Ecto neural progenitor cell (in vitro differentiated cells): ENCODE measurements at regions not wholly inside any gene's neighbourhood (a gene's known extent, or its start where the extent isn't known, plus 50 kb on each side); places are given as distances from the start of the nearest gene placed in this dataset.

Source experiments
- DNase-seq: peaks from one replicate; pipeline ENCODE4 v3.0.0-alpha.2; 2018; ENCODE audit warnings: low spot score

DNA sequence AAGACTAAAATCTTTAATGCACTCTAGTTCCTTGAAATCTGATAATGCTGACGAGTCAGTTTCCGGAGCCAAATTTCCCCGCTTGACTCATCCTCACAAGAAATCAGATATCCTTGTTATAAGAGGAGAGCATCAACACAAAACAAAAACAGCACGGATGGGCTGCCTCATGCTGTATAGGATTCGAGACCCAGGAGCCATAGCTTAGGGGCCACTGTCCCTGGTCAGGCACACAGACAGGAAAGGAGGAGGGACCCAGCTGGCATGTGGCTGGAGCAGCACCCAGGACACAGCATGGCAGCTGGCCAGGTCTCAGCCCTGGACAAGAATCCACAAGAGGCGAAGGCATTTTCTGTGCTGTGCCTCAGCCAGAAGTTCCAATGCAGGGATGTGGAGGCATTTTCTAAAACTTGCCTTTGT is 110.2 kb upstream of the SPATA13 start:
- DNase-seq, result no peak

DNA sequence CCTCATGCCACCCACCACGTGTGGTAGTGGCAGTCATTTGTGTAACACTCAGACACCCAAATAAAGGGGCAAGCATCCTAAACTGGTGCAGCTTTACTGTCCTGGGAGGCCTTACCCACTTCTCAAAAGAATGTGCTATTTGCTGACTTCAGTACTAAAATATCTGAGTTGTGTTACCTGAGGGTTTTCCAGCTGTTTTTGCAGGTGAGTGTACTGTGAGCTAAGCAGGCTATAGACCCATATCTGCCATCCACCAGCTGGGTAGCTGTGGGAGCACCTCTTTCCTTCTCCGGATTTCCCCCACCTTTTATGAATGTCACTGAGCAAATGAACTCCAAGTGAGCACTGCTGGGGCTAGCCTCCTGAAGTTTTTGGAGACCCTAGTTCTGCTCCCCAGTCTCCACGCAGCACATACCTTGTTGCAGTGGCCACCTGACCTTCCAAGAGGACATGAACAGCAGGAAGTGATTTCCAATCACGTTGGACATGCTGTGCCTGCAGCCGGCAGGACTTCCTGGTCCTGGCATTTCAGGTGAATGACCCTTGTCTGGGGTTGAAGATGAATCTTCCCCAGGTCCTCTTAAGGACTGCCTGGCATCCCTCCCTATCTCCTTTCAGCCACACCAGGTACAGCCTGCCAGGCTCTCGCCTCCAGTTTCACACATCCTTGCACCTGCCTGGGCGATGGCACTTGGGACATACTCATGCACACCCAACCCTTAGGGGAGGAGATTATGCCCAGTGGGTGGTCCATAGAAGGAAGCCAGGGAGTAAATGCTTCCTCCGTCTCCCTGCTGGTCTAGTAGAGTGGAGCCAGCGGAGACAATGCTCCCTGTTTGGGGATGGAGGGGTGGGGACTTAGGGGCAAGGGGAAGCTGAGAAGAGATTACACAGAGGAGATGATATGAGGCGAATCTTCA is 109.5 kb upstream of the SPATA13 start:
- no peak for DNase-seq

DNA sequence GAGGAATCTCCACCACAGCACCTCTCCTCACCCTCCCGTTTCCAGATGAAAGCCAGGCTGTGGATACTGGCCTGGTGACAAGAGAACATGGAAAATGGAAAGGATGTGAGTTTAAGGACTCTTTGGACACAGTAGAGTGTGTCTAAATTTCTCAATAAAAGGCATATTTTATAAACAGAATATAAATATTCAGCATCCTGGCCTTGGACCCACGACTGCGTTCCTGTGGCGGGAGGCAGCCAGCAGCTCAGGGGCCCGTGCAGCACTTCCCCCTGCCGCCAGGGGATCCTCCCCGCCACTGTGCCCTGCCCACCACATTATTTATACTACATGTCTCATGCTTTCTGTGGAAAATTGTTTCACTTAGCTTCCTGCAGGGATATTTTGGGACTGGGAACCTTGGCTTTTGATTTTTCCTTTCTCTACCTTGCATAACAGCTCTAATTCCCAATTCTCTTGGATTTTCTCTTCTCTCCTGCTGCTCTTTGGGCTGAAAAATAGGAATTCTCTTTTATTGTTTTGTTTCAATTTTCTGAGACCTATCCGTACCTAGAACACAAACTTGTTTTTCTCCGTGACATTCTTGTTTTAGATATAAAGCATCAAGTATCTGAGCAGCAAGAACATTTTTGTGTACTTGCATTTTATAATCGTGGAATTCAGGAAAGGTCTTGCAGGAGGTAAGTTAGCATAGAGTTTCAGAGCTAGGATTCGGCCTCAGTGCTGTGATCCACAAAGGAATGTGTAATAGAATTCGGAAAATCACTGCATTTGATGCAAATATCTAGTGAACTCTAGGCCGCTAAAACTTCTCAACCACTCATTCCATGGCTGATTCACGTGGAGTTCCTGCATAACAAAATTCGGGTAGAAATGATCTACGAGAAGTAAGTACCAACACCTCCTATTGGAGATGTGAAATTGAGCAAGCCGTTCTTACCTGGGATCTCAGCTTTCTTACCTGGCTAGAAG is 107.7 kb upstream of the SPATA13 start:
- no peak for DNase-seq

DNA sequence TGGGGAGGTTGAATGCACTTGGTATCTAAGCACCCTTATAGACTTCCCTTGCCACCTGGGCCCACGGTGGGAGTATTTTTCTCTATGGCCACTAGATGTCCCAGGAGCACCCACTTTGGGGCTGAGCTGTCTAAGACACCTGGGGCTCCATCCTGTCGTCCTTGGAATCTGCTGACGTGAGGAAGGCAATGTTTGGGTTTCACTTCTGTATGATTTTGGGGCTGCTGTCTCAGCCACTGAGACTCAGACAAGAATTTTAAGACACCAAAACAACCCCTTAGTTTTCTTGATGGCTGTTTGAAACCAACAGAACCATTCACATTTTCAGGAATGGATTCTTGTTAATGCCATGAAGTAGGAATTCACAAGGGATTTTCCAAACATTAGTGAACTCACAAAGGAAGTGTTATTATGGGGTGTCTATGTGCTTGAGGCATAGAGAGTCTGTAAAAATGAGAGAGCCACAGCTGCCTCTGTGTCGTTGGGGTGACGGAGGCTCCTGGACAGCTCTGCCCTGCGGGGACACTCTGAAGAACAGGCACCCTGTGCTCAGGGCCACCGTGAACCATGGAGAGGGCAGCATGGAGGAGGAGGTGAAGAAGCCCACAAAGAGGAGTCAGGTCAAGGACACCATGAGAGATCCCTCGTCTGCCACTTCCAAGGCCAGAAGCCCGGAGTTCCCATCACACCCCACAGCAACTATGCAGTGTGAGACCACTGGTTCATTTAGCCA is 106.8 kb upstream of the SPATA13 start:
- DNase-seq, result peak; percentile 68

DNA sequence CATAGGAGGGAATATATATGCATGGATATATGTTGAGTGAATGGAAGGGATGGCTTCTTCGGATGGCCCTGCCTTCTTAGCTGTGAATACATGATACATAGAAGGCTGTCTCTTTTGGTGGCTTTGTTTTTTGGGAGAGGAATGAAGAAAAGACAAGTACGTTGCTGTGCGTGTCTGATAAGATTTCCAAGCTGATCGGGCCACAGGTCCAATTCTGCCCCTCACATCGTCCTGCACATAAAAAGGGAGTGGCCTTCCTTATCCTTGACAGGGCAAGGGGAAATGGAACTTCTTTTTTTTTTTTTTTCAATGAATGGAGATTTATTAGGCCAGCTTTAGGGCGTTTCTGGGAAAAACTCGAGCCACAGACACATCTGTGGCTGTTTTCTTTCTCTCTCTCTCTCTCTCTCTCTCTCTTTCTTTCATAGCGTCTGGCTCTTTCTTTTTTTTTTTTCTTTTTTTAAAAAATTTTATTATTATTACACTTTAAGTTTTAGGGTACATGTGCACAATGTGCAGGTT is 103.8 kb upstream of the SPATA13 start:
- no peak for DNase-seq

DNA sequence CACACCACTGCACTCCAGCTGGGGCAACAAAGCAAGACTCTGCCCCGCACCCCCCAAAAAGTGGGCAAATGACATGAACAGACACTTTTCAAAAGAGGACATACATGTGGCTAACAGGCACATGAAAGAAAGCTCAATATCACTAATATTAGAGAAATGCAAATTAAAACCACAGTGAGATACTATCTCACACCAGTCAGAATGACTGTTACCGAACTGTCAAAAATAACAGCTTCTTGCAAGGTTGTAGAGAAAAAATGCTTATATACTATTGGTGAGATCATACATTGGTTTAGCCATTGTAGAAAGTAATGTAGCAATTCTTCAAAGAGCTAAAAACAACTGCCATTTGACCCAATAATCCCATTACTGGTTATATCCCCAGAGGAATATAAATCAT is 99.5 kb upstream of the SPATA13 start:
- DNase-seq, result no peak

DNA sequence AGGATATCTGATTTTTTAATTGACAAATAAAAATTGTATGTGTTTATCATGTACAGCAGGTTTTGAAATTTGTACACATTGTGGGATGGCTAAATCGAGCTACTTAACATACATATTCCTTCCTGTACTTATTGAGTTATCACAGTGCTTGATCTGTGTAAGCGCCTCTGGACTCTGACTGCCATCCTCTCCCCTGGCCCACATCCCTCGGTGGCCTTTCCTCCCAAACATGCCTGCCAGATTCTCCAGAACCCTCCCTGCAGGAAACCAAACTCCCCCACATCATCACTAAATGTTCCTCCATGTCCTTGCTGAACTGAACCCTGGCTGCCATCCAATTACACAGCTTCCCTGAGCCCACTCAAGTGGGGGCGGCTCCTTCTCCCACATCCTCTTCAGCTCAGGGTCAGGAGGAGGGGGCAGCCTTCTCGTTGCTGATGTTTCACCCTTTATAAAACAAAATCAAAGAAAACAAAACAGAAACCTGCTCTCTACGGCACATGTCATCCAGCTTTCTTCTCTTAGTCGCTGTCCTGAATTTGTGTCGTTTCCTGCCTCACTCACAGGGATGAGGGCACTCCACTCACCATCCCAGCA is 97.1 kb upstream of the SPATA13 start:
- no peak for DNase-seq

DNA sequence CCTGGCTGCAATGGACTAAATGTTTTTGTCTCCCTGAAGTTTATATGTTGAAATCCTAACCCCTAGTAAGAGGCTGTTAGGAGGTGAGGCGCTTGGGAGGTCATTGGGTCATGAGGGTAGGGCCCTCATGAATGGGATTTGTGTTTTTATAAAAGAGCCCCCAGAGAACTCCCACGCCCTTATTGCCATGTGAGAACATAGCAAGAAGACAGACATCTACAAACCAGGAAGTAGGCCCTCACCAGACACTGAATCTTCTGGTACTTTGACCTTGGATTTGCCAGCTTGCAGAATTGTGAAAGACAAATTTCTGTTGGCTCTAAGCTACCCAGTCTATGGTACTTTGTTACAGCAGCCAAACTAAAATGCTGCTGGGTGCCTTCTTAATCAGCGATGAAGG is 96.1 kb upstream of the SPATA13 start:
- no peak for DNase-seq

DNA sequence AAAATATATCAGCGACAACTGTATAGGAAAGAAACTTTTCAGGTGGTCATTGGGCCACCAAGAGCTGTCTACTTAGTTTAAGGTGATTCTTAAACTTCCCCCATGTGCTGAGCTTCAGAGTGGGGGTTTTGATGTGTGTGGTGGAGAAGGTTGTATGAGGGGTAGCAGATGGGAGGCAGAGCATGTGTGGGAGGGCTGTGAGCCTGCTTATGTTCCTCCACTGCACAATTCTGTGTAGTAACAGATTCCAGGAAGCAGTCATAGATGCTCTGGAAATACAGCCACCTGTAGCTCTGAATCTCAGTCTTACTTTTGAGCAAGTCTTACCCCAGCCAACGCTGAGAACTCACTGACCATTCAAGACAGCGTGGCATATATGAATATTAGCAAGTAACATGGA is 95.3 kb upstream of the SPATA13 start:
- DNase-seq, result no peak

DNA sequence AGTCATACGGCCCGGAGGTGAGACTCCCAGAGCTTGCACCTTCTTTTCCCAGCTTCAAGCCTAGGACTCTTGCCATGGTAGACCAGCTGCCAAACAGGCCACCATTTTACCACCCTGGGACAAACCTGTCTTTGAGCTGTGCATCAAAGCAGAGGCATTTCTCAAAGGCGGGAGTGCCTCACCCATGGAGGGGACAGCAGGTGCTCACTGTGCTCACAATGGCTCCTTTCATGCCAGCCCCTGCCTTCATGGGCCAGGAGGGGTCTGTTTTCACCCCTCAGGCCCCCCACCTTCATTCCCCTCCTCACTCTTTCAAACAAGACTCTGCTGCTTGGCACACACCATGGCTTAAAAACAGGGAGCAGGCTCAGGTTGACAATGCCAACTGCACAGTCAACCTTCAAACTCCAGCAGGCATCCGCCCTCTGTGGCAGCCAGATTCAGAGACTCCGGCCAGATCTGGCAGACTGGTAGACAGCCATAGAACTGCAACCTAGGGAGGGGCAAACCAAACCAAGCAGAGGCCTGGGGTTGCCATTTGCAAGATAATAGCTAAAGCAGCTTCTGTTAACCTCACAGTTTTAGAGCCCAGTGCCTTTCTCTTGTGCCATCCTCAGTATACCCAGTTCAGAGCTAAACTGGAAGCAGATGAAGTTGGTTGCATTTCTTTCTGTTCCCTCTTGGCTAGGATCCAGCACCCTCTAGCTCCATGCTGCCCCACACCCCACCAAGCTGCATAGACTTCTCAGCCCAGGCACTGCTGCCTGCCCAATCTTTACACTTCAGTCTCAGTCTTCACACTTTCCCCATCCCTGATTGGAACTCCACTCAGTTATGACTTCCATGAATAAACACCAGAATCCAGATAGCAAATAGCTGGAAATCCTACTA is 93.9 kb upstream of the SPATA13 start:
- no peak for DNase-seq

DNA sequence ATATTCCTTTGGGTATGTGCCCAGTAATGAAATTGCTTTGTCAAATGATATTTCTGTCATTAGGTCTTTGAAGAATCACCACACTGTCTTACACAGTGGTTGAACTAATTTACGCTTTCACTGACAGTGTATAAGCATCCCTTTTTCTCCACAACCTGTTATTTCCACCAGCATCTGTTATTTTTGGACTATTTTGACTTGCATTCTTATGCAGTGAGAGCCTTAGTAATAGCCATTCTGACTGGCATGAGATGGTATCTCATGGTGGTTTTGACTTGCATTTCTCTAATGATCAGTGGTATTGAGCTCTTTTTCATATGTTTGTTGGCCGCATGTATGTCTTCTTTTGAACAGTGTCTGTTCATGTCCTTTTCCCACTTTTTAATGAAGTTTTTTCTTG is 92.0 kb upstream of the SPATA13 start:
- no peak for DNase-seq

DNA sequence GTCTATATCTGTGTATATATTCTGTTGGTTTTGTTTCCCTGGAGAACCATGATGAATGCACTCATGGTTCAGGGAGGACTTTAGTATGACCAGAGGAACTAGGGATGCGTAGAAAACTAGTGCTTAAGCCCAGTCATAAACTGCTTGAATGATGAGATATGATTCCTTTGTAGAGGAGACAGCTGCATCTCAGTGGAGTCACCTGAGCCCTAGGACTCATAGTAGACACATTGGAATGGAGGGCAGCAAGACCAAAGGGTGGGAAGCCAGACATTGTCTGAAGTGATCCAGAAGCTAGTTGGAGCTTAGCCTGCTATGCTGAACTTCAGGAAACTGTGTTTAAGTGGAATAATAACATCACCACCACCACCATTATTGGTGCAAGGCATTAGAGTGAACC is 89.5 kb upstream of the SPATA13 start:
- no peak for DNase-seq

DNA sequence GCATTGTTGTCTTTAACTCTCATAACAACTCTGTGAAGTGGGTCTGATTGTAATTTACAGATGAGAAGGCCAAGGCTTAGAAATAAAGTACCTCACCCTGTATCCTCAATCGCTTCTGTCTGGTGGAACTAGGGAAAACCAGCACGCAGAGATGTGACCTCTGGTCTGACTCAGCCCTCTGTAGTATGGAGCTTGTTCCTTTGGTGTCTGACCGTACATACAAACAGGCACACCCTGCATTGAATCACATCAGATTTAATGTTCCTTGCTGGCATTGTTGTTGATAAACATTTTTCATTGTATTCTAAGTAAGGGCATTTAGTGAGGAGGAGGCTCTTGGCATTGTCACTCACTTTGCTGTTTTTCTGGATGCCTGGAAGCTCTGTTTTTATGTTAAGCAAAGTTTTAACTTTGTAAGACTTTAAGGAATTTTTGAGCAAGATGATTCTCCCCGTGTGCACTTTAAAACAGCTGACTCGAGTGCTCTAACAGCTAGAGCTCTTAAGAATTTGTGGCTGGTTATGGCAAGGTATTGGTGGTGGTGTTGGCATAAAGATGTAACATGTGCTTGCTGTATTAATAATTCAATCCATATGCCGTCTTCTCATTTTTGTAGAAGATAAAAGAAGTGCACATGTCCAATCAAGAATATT is 89.0 kb upstream of the SPATA13 start:
- no peak for DNase-seq

DNA sequence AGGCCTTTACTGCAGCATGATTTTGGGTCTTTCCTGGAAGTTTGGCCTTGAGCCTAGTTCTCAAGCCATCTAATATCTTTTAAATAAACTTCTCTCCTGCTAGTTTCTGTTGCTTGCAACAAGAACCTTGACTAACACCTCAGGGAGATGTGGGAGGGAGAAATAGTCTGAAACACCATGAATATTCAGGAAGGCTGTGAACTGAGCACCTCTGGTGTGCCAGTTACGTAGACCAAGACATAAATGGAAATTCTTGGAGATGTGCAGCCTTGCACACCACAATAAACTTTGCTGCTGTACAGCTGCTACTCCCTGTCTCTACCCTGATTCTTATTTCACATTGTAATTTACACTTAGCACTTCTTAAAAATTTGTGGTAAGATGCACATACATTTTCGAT is 86.9 kb upstream of the SPATA13 start:
- no peak for DNase-seq

DNA sequence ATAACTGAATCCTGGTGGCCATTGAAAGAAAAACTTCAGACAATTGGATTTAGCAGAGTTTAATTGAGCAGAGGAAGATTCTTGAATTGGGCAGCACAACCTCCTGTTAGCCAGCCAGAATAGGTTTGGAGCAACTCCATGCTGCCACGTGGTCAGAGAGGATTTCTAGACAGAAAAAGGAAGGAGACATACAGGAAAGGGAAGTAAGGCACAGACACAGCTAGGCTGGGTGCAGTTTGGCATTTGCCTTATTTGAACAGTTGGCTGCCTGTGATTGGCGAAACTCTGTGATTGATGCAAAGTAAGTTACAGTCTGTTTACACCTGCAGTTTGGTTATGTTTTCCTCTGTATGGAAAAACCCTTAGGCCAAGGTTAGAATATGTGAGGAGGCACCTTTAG is 85.8 kb upstream of the SPATA13 start:
- DNase-seq, result no peak

DNA sequence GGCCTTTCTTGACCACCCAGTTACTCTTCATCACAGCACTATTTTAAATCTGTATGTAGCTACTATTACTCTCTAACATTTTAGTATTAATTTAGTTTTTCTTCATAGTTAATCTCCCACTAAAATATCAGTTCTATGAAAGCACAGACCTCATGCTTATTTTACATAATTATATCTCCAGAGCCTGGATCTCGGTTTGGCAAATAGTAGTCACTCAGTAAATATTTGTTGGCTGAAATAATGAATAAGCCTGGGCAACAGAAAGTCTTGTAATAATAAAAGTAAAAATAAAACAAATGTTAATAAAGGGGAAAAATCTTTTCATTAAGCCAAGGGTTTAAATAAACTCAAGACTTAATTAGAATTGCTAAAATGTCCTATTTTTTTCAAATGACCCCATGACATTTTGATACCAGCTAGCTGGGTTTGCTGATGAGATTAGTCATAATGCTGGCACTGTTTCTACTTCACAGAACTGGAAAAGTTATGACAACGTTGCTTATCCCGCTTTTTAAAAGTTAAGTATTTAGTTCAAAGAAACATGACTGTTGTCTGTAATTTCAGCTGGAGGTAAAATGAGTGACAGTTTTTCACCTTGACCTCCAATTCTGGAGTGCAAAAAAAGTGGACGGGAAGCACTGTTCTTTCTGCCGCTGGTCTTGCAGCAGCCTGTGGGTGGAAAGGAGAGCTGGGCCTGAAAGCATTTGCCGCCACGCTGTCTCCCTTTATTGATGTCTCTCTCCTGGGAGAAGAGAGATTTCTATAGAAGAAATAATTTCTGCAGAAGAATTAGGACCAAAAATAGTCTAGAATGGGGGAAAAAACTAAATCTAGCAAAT is 85.2 kb upstream of the SPATA13 start:
- no peak for DNase-seq

DNA sequence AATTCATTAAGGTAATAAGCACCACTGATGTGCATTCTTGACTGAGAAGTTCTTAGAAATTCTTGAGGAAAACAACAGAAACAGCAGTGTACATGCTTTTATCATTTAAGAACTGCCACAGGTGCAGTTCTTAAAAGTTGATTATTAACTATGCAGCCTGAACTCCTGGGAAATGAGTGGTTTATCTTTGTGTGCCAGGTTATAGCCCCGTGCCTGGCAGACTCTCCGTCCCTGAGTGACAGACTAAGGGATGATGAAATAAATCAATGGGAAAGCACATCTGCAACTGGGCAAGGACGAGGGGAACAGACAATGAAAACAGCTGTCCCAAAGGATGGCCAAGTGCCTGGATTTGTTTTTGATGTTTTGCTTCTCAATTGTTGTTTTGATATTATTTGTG is 84.4 kb upstream of the SPATA13 start:
- DNase-seq, result no peak

DNA sequence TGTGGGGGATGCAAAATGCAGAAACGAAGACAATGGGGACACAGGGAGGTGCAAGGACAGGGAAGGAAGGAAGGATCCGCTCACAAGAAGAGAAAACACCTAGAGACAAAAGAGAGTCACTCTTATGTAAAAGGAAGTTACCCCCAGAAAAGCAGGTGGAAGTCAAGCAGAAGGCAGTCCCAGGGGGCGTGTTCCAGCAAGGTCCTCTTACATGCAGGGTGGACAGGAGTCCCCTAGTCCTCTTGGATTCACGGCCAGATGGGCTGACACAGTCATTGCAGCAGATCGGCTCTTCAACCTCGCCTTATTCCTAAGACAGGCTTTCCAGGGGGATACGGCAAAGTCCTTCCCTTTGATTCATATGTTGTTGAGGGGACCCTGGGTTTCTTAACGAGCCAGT is 83.9 kb upstream of the SPATA13 start:
- DNase-seq, result no peak

DNA sequence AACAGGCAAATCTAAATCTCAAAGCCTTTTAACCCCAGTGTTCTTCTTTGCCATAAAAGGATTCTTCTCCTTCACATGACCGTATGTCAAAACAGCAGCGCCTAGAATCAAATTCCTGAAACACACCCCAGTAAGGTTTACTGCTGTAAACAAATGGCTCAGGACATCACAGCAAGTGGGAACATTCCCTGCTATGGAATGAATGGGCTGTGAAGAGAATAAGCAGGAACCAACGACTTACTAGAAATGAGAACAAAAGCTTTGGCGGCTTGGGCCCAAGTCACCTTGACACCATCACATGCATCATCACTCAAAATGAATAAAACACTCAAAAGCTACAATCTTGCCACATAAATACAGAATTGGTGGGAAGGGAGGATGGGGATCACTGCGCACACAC is 80.4 kb upstream of the SPATA13 start:
- no peak for DNase-seq
